Fibroblast of upper back skin (primary cell): ENCODE measurements at regions not wholly inside any gene's neighbourhood (a gene's known extent, or its start where the extent isn't known, plus 50 kb on each side); places are given as distances from the start of the nearest gene placed in this dataset.
"Not testable (repeated sequence)": the region's sequence is repeated elsewhere in the genome, so short reads cannot be mapped to it uniquely, and the experiment has no call there.

Experiments used
- DNase-seq: peaks from one replicate; pipeline ENCODE4 v3.0.0-alpha.2; 2013

DNA sequence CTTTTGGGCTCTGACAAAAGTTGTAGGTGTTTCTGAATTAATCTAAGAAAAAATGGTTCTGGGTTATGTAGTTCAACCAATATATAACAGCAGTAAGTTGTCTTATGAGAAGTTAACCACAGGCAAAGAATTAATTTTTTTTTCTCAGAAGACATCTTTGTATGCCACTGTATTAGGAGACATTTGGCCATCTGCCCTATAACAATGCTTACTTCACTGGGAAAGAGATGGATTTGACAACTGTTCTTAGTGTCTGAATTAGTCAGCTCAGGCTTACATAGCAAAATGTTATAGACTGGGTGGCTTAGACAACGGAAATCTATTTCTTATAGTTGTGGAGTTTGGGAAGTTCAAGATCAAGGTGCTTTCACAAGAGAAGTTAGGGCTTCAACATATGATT is 508.1 kb downstream of the STIM2 start:
- DNase-seq, result peak; percentile 5

DNA sequence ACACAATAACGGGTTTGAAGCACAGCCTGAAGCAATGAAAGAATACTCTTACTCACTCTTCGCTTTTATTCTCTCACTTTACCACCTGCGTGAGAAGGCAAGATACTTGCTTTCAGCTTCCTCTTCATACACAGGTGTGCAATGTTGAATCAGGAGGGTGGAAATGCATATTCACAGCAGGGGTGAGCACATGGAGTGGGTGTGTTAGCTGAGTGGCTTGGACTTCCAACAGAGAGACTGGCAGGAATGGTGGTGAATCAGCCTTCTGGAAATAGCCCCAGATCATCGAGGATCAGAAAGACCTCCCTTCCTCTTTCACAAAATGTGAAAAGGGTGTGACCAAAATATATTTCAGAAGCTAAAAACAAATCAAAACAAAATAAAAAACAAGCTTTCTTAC is 521.2 kb downstream of the STIM2 start:
- no peak for DNase-seq

DNA sequence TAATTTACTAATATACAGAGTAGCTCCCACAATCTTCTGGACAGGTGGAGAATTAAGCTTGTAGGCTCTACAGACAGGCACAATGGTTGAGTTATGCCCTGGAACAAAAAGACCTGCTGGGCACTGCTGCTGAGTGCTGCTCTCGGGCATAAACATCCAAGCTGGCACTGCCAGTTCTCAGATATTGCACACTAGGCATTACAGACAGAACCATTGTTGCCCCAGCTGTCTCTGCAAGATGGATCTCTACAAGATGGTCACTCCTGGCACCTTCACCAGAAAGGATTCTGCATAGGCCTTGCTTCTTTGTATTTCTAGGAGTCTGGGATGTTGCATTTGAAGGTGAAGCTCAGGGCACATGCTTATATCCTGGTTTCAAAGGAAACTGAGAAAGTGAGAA is 527.1 kb downstream of the STIM2 start:
- no peak for DNase-seq

DNA sequence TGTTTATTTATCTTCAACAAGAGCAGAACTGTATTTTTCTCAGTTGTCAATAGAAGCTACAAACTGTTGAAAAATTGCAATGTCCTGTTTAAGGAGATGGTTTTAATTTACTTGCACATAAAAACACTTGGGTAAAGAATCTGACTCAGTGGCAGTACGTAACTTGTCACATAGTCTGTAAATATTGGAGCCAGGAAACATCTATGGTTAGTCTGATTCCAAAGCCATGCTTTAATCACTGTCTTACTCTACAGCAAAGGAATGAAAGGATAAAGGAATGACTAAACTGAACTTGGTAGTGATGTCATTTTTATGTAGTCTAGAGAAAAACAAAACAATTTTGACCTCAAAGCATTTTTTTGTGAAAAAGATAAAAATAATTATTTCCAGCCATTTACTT is 537.2 kb downstream of the STIM2 start:
- peak; percentile 84 for DNase-seq

DNA sequence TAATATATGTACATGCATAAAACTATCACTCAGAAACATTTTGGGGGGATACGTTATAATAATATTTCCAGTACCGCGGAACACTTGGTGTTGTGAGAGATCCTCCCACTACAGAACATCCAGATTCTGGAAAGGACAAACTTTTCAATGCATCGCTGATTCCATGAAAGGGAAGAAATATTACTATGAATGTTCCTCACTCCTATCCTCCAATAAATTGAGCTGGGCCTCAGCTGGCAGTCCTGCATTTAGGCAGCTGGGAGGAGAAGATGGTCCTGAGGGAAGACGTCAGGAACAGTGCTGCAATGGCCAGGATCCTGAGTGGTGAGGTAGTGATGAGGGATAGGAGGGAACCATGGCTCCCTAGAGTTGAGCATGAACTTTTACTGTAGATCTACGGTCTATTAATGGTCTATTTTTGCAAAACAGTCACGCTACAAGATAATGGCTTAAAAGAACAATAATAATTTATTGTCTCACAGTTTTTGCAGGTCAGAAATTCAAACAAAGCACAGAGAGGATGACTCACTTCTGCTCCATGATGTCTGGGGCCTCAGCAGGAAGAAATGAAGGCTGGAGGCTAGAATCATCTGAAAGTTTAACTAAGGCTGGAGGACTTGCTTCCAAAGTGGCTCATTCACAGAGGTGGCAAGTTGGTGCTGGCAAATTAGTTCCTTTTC is 538.1 kb downstream of the STIM2 start:
- peak; percentile 16 for DNase-seq

DNA sequence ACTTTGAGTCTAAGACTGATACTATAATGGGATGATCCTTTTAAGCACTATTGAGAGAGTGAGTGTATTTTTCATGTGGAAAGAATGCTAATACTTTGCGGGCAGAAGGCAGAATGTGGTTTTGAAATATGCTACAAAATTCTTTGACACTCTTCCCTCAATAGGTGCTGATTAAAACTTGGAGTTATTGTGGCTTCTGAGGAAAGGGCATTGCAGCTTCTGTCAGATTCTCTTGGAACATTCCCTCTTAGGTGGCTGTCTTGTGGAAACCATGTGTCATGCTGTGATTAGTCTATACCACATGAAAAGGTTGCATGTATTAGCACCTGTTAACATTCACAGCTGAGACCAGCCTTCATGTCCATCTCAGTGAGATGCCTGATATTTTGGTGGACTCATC is 547.0 kb downstream of the STIM2 start:
- peak; percentile 51 for DNase-seq

DNA sequence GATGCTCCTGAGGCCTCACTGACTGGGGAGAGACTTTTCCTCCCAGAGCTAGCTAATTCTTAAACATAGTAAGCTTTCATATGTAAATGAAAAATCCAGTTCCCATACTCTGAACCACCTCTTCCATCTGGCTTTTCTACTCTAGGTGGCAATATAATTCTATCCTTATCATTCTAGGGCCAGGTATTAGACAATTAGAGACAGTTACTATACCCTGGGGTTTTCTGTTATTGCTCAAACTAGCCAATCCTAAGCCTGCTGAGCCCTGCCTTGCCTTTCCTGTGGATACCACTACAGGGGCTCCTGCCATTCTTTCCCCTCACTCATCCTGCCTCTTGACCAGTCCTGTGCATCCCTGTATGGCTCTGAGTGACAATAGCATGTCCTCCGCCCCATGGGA is 552.0 kb downstream of the STIM2 start:
- DNase-seq, result no peak

DNA sequence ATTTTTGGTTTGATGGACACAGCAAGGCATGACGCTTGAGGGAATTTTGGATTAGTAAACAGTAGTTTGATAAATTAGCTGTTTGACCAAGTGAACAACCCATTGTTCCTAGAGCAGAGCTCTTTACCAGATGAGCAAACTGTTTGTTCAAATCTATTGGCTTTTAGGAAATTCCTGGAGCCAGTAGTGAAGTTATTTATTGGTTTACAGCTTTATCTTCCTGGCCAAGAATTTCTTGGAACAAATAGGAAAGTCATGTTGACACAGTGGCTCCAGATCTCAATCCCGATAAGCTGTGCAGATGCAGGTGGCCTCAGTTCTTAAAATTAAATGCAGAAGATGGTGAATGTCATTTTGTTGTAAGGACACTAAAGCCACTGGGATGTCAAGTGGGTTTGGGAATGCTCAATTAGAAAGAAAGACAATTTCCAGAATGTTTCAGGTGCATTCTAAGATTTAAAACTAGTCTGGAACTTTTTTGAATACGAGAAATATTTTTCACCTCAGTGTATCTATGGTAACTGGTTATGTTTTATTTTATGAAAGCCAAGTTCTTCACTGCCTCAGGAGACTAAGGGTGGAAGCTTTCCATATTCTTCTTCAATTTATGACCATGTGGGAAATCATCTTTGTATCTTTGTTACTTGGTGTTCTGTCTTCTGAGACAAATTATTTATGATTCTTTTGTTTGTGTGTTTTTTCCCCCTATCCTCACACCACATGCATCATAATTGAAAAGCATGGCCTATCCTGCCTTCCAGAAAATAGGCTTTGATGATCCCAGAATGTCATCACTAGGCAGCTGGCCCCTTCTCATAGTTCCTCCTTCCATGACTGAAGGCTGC is 554.5 kb downstream of the STIM2 start:
- no peak for DNase-seq

DNA sequence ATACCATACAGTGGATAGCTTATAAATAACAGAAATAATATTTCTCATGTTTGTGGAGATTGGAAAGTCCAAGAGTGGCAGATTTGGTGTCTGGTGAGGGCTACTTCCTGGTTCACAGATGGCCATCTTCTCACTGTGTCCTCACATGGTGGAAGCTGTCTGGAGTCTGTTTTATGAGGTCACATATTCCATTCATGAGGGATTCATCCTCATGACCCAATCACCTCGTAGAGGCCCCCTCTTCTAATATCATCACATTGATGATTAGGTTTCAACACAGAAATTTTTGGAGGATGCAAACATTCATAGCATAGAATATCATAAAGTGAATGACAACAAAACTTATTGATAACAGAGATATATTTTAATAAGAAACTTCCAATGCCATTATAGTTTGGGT is 568.0 kb downstream of the STIM2 start:
- DNase-seq, result no peak

DNA sequence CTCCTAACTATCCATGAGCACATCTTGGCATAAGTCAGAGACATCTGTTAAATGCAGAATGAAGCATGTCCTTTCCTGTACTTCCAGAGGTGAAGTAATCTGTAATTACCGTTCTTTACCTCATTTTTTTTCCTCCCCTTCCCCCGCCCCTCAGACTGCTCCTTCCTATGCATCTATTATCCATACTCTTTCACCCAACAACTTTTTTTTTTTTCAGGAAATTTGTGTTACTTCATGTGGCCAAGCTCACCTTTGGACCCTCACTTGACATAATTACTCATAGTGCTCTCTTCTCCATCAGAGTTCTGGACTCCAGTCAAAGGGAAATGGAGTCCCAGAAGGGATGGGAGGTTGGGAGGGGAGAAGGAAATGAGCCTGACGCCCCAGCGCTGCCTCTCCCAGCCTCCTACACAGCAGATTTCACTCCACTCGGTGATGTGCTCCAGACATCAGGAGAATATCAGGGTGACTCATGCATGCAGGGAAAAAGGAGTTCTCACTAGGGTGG is 568.8 kb downstream of the STIM2 start:
- DNase-seq, result peak; percentile 34

DNA sequence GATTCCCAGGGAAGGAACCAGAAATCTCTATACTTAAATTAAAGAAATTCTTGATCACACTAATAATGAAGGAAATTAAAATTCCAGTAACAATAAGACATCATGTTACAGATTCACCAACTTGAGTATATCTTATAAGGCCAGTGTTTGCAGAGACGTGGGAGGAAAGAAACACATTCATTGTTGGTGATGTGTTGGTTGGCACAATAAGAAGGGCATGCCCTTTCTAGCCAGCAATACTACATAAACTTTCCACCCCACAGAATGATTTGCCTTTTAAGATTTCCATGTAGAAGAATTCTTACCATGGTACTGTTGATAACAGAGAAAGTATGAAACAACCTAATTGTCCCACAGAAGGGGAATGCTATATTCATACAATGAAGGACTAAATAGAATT is 581.5 kb downstream of the STIM2 start:
- no peak for DNase-seq

DNA sequence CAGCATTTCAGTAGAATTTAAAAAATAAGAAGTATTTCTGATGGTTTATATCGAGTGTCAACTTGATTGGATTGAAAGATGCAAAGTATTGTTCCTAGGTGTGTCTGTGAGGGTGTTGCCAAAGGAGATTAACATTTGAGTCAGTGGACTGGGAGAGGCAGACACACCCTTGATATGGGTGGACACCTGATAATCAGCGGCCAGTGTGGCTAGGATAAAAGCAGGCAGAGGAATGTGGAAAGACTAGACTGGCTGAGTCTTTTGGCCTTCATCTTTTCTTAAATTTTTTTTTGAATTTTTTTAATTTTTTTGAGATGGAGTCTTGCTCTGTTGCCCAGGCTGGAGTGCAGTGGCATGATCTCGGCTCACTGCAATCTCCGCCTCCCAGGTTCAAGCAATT is 582.0 kb downstream of the STIM2 start:
- DNase-seq, result not testable (repeated sequence)

DNA sequence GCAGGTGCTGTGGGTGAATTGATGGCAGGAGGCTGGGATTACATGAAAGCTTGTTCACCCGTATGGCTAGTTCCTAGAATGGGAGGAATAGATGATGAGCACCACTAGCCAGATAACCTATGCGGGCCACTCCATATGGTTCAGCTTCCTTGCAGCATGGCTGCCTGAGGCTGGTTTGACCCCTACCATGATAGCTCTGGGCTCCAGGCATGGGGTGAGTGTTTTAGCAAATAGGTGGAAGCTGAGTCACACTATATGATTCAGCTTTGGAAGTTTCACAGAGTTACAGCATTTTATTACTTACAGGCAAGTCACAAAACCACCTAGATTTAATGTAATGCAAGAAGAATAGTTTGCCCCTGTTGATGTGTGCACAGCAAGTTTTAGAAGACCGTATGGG is 603.2 kb downstream of the STIM2 start:
- peak; percentile 61 for DNase-seq

DNA sequence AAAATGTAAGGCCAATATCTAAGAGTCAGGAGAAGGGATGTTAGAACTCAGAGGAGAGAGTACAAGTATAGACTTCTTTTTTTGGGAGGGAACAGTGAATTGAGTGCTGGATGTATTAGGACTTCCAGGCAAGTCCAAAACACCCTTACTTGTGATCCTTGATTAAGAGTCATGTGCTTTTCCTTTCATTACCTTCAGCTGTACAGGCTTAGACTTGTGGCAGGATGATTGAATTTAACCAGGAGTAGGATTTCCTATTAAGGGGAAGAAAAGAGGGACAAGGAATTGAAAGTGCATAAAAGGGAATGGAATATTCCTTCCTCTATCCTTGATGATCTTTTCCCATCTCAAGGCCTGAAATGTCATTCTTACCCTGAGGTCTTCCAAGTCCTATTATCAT is 606.7 kb downstream of the STIM2 start:
- no peak for DNase-seq

DNA sequence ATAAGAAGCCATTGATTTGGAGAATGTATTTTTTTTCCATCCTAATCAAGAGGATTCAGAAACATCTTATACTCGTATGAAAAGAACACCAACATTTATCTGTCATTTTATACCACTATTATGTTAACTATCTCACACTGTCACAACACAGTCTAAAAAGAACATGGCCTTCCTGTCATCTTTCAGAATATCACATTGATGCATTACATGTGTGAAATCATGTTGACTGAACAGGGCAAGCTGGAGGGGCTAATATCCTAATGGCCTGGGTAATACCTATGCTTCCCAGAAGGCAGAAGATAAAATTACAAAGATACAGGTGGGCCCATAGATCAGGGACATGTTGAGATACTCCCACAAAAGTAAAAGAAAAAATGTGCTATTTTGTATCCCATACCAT is 611.7 kb downstream of the STIM2 start:
- DNase-seq, result no peak

DNA sequence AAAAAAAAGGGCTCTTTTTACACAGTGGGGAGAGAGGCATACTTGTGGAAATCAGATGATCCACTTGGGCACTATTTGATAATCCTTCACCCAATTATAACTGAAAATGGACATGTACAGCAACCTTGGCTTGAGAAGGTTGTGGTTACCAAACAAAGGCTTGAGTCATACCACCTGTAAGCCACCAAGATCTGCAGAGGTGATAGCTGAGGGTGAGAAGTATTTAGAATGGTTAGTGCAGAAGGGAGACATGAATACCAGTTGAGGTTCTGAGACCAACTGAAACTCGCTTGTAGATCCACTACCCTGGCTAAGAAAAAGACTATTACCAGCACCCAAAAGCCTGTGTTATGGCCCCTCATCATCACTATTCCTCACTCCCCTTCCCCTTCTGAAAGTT is 614.0 kb downstream of the STIM2 start:
- no peak for DNase-seq

DNA sequence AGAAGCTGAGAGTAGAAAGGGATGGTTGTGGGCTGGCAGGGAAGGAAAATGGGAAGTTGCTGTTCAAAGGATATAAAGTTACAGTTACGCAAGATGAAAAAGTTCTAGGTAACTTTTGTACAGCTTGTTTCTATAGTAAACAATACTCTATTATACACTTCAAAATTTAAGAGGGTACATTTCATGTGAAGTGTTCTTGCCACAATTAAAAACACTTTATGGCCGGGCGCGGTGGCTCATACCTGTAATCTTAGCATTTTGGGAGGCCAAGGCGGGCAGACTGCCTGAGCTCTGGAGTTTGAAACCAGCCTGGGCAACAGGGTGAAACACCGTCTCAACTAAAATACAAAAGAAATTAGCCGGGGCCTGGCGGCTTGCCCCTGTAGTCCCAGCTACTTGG is 623.6 kb downstream of the STIM2 start:
- no peak for DNase-seq

DNA sequence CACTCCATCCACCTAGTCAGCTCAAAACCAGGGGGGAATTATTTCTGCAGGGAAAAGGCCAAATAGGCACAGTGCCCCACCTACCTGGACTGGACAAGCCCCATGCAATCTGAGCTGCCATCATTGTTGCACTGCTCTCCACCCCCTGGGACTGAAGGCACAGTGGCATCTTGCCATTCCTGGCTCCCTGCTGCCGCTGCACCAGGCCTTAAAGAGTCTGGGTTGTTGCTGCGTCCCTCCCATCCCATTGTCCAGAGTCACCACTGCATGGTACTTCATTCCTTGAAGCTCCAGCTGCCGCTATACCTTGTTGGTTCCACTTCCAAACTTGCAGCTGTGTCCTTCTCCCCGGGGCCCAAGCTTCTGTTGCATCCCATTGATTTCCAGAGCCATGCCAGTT is 629.7 kb downstream of the STIM2 start:
- DNase-seq, result no peak

DNA sequence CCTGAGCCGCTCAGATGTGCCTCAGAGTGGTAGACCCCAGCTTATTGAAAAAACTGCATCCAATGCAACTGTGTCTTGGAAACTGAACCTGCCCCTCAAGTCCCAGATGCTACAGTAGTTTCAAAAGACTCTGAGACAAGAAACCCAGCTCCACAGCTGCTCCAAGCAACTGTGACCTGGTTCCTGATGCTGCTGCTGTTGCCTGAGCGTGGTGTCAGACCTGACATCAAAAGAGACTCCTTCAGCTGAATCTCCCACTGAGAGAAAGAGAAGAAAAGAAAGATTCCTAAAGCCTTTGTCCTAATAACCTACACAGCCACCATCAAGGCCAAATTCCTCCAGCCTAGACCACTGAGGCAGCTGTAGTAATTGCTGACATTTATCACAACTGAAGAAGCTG is 630.1 kb downstream of the STIM2 start:
- no peak for DNase-seq

DNA sequence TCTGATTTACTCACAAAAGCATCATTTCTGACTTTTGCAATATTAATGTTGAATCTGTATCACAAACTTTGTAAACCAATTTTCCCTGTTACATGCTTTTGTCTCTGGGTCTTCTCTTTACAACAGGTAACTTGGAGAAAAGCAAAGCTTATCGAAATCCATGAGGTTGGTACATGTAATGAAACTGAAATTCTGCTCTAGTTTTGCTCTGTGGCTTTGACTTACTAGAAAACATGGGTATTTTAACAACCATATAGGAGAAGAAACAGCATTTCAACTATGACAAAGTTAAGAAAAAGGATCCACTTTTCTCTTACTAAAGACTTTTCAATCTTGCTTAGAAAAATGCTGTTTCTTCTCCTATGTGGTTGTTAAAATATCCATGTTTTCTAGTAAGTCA is 645.8 kb downstream of the STIM2 start:
- DNase-seq, result no peak

DNA sequence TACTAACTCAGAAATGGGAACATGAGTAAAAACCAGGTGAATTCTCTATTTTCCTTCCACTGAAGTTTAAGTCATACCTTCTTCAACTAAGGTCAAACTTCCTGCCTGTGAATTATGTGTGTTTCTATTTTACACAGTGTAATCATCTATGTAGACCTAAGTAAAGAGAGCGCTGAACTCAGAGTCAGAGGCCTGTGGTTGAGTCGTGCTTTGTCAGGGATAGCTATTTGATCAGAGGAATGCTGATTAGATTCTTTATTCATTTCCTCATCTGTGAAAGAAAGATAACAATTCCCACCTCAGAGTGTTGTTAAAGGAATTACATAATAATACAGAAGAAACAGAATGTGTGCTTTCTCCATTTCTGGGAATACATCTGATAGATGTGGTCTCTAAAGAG is 654.1 kb downstream of the STIM2 start:
- no peak for DNase-seq

DNA sequence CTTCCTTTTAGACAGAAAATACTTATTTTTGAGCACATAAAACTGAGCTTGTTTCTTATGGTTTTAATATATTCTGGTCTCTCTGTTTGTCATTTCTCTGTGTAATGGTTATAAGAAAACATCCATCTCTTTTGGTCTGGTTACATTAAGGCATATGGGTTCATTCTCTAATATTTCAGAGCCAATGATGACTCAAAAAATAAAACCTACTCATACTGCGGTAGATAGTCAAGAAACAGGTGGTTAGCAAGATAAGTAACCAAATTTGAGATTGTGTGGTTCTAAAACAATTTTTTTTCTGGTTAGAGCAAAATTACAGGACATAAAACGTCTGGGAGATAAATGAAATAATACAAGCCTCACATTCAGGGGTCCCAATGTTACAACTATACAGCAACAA is 654.5 kb downstream of the STIM2 start:
- no peak for DNase-seq

DNA sequence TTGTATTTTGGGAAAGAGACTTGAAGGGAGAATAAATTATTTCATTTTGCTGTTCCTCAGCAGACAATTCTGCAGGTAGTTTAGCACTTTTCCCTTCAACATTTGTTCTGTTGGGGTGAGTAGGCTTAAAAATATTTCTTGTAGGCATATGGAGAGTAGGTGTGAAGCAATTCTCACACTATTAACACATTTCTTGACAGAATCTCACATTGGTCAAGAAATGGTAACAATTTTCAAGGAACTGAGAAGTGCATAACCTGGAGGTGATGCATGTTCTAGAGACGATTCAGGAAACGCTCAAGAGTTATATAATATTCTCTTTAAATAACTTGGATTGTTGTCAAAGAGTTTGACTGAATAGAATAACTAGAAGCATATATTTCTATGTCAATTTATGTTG is 658.2 kb downstream of the STIM2 start:
- no peak for DNase-seq

DNA sequence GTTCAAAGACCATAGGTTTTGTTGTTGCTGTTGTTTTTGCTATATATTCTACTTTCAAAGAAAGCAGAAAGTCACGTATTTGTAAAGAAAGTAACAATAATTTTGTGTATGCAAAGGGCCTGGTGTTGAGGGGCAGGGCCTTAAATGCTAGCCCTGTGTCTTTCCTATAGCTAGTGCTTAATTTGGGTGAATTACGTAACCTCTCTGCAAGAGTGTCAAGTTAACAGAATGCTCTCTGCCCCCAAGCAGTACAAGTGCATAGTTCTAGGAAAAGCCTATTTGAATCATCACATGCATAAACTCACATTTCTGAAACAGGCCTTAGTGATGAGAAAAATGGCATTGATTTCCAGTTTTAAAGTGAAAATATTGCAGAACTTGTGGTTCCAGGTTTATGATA is 663.6 kb downstream of the STIM2 start:
- DNase-seq, result no peak

DNA sequence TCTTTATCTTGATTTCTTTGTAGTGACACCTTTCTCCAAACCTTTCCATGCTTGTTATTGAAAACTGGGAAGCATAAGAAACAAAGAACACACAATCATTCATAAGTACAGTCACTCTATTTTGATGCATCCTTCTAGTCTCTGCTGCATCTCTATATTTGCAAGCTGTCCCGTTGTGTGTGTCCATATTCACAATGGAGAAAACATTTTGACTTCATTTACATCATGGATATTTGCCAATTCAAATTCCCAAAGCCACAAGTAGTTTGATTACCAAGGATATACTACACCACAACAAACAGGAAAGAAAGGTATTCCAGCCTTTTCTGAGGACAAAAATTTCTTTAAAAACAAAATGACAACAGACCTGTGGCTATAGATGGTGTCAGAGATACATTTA is 673.8 kb downstream of the STIM2 start:
- no peak for DNase-seq
